Caco-2 (cell line): ENCODE measurements at regions not wholly inside any gene's neighbourhood (a gene's known extent, or its start where the extent isn't known, plus 50 kb on each side); places are given as distances from the start of the nearest gene placed in this dataset.
"Not testable (repeated sequence)": the region's sequence is repeated elsewhere in the genome, so short reads cannot be mapped to it uniquely, and the experiment has no call there.

Experiments used
- BruUV-seq: library from RNA; stranded (reverse); fragments of 400-500 nt; replicated peaks from 2 replicates; lab custom pipeline; 2021; lab: Mats Ljungman, UMichigan
- CTCF ChIA-PET: fragments of 300-600 bp; sonication (Branson Sonifier 250); formaldehyde crosslinking; loops from one replicate; lab custom pipeline; 2022; ENCODE audit warnings: antibody characterized with exemption; lab: Charles Lee
- POLR2A ChIA-PET: fragments of 300-600 bp; sonication (Branson Sonifier 250); formaldehyde crosslinking; loops from one replicate; lab custom pipeline; 2022; ENCODE audit warnings: antibody characterized with exemption; lab: Charles Lee
- DNase-seq, 2 experiments: peaks; one replicate each; pipeline versions ENCODE4 v3.0.0 to v3.0.0-alpha.2; 2020 to 2022
- H3K27me3 ChIP-seq: replicated peaks from 2 replicates; pipeline ENCODE4 v1.6.0; 2011; ENCODE audit warnings: low read length; ENCODE audit not compliant: control insufficient read depth, insufficient read depth
- H3K36me3 ChIP-seq: 2 replicates; pipeline ENCODE4 v1.5.1; 2011; ENCODE audit warnings: low read length; ENCODE audit not compliant: control insufficient read depth, insufficient read depth
- H3K4me1 ChIP-seq: fragments of 250-450 bp; sonication (Bioruptor Pico); 2 replicates; pipeline ENCODE4 v1.5.1; 2020; ENCODE audit warnings: mild to moderate bottlenecking
- H3K4me3 ChIP-seq: 2 replicates; pipeline ENCODE4 v1.5.1; 2011; ENCODE audit warnings: low read depth, mild to moderate bottlenecking, control low read depth, low read length
- H3K9me3 ChIP-seq: fragments of 250-450 bp; sonication (Bioruptor Pico); 2 replicates; pipeline ENCODE4 v1.5.1; 2020; ENCODE audit warnings: mild to moderate bottlenecking, moderate library complexity
- H3K27ac Mint-ChIP-seq: one replicate; pipeline ENCODE4 v1.8.0; 2022; ENCODE audit warnings: mixed read lengths; ENCODE audit not compliant: unreplicated experiment
- H3K27me3 Mint-ChIP-seq: one replicate; pipeline ENCODE4 v1.8.0; 2022; ENCODE audit warnings: mixed read lengths; ENCODE audit not compliant: insufficient read depth, unreplicated experiment
- H3K36me3 Mint-ChIP-seq: one replicate; pipeline ENCODE4 v1.8.0; 2022; ENCODE audit warnings: mild to moderate bottlenecking, mixed read lengths; ENCODE audit not compliant: insufficient read depth, unreplicated experiment
- H3K4me1 Mint-ChIP-seq: one replicate; pipeline ENCODE4 v1.8.0; 2022; ENCODE audit warnings: low read depth, mixed read lengths; ENCODE audit not compliant: unreplicated experiment
- H3K4me3 Mint-ChIP-seq: one replicate; pipeline ENCODE4 v1.8.0; 2022; ENCODE audit warnings: mild to moderate bottlenecking, moderate library complexity, mixed read lengths; ENCODE audit not compliant: unreplicated experiment
- H3K9me3 Mint-ChIP-seq: one replicate; pipeline ENCODE4 v1.8.0; 2022; ENCODE audit warnings: mixed read lengths; ENCODE audit not compliant: unreplicated experiment
- CTCF ChIP-seq, 2 experiments: fragments of 200-600 bp in 1 of 2; IDR thresholded peaks; 1 replicate in 1 of 2; 2 replicates in 1 of 2; pipeline versions ENCODE4 v1.5.1 to v1.8.0; 2011 to 2022; ENCODE audit warnings: antibody characterized with exemption in 1 of 2, control low read depth in 1 of 2, inconsistent platforms in 1 of 2, low read depth in 1 of 2, low read length in 1 of 2, mild to moderate bottlenecking in 1 of 2, moderate library complexity in 1 of 2; ENCODE audit not compliant: insufficient read depth in 1 of 2, severe bottlenecking in 1 of 2, unreplicated experiment in 1 of 2
- intact Hi-C: fragments of 100-400 bp; cut with micrococcal nuclease; formaldehyde crosslinking; loops from one replicate; pipeline ENCODE4 v1.10.0; 2022; ENCODE audit not compliant: unreplicated experiment

- intact Hi-C loops, result no loop called here
- no peaks in the 10 kb centered on the region for H3K36me3 Mint-ChIP-seq
Measured at GRCh38 chrX:45506149-45506730, 305.6 kb upstream of the DIPK2B start.

GRCh38 chrX:45505214-45505613, 304.5 kb upstream of the DIPK2B start:
- H3K36me3 Mint-ChIP-seq, result no peaks in the 10 kb centered on the region

More at GRCh38 chrX:45506149-45506730, 305.6 kb upstream of the DIPK2B start:
- no peak for DNase-seq
- Histone ChIP-seq H3K4me1 (peaks cover 12% of the 10 kb centered on the region), H3K27me3 (no peaks in the 10 kb centered on the region), H3K36me3 (no peaks in the 10 kb centered on the region), H3K9me3 (no peaks in the 10 kb centered on the region), H3K4me3 (no peak overlapping the region)
- H3K9me3 Mint-ChIP-seq, result no peaks in the 10 kb centered on the region
- no peak overlapping the region for H3K27ac Mint-ChIP-seq
- CTCF ChIA-PET, result no interaction called here
- no TSS peak for BruUV-seq
- H3K27me3 Mint-ChIP-seq, result no peaks in the 10 kb centered on the region
- no peaks in the 10 kb centered on the region for H3K4me1 Mint-ChIP-seq
- no peak for TF ChIP-seq CTCF (IDR thresholded peaks at IDR 0.05; ENCODE audit: insufficient read depth in 1 of 2, low read depth in 1 of 2, low read length in 1 of 2, severe bottlenecking in 1 of 2, unreplicated experiment in 1 of 2)
- POLR2A ChIA-PET, result no interaction called here
- no peak overlapping the region for H3K4me3 Mint-ChIP-seq

GRCh38 chrX:45503787-45504362, 303.2 kb upstream of the DIPK2B start:
- H3K36me3 ChIP-seq, H3K27ac Mint-ChIP-seq, H3K4me3 Mint-ChIP-seq, H3K36me3 Mint-ChIP-seq, CTCF ChIA-PET, H3K4me1 Mint-ChIP-seq, H3K9me3 Mint-ChIP-seq, H3K27me3 ChIP-seq, H3K9me3 ChIP-seq, H3K4me3 ChIP-seq, intact Hi-C loops, POLR2A ChIA-PET, H3K27me3 Mint-ChIP-seq, BruUV-seq, DNase-seq: not testable (repeated sequence)
- peaks cover 12% of the 10 kb centered on the region for H3K4me1 ChIP-seq

More at GRCh38 chrX:45505214-45505613, 304.5 kb upstream of the DIPK2B start:
- no peak overlapping the region for H3K4me3 ChIP-seq
- H3K9me3 ChIP-seq, result no peaks in the 10 kb centered on the region
- no peaks in the 10 kb centered on the region for H3K27me3 ChIP-seq
- no peak for TF ChIP-seq CTCF (IDR thresholded peaks at IDR 0.05; ENCODE audit: insufficient read depth in 1 of 2, low read depth in 1 of 2, low read length in 1 of 2, severe bottlenecking in 1 of 2, unreplicated experiment in 1 of 2)
- H3K36me3 ChIP-seq, result no peaks in the 10 kb centered on the region
- Mint-ChIP-seq H3K4me3 (no peak overlapping the region), H3K27ac (no peak overlapping the region), H3K4me1 (no peaks in the 10 kb centered on the region), H3K27me3 (no peaks in the 10 kb centered on the region), H3K9me3 (no peaks in the 10 kb centered on the region)
- intact Hi-C loops, result no loop called here
- DNase-seq, result no peak
- peaks cover 12% of the 10 kb centered on the region for H3K4me1 ChIP-seq
- ChIA-PET CTCF (no interaction called here), POLR2A (no interaction called here)
- BruUV-seq, result no TSS peak
